IMR-90 (cell line): ENCODE measurements at regions not wholly inside any gene's neighbourhood (a gene's known extent, or its start where the extent isn't known, plus 50 kb on each side); places are given as distances from the start of the nearest gene placed in this dataset.

ENCODE experiments used
- ATAC-seq: fragments of 200-7000 bp; cut with Tn5 transposase; 2 replicates; pipeline ENCODE4 v1.9.1; 2020; ENCODE audit warnings: low read depth, mild to moderate bottlenecking, moderate library complexity
- BruUV-seq: library from RNA; stranded (reverse); fragments of 400-500 nt; replicated peaks from 2 replicates; lab custom pipeline; 2021; lab: Mats Ljungman, UMichigan
- CTCF ChIA-PET: fragments of 300-600 bp; formaldehyde crosslinking; extraction: SDS; loops from one replicate; lab custom pipeline; 2021; ENCODE audit warnings: antibody characterized with exemption; lab: Yijun Ruan, JAX
- POLR2A ChIA-PET: fragments of 300-600 bp; sonication (Branson Sonifier 250); formaldehyde crosslinking; loops from one replicate; lab custom pipeline; 2022; ENCODE audit warnings: antibody characterized with exemption; ENCODE audit not compliant: unreplicated experiment; lab: Charles Lee
- DNase-seq: peaks from one replicate; pipeline ENCODE4 v3.0.0; 2013
- H2AFZ ChIP-seq: replicated peaks from 2 replicates; pipeline ENCODE3; 2013; ENCODE audit warnings: low read length, mild to moderate bottlenecking; ENCODE audit not compliant: poor library complexity
- H2AK5ac ChIP-seq: 2 replicates; pipeline ENCODE4 v1.6.1; 2013; ENCODE audit warnings: low read depth, low read length, inconsistent platforms
- H2AK9ac ChIP-seq: replicated peaks from 2 replicates; pipeline ENCODE3; 2013; ENCODE audit warnings: mild to moderate bottlenecking, low read depth, low read length, moderate library complexity; ENCODE audit not compliant: poor library complexity
- H2BK120ac ChIP-seq: 2 replicates; pipeline ENCODE4 v1.6.1; 2013; ENCODE audit warnings: low read depth, low read length, inconsistent platforms
- H2BK15ac ChIP-seq: 3 replicates; pipeline ENCODE4 v1.6.1; 2013; ENCODE audit warnings: low read depth, low read length, inconsistent platforms
- H2BK20ac ChIP-seq: 2 replicates; pipeline ENCODE4 v1.6.1; 2013; ENCODE audit warnings: low read depth, mild to moderate bottlenecking, inconsistent platforms, low read length, moderate library complexity
- H2BK5ac ChIP-seq: 2 replicates; pipeline ENCODE4 v1.6.1; 2013; ENCODE audit warnings: mild to moderate bottlenecking, low read depth, low read length, inconsistent platforms; ENCODE audit not compliant: poor library complexity, severe bottlenecking
- H3K14ac ChIP-seq: replicated peaks from 2 replicates; pipeline ENCODE4 v1.6.1; 2013; ENCODE audit warnings: low read depth, low read length, inconsistent platforms
- H3K18ac ChIP-seq: 2 replicates; pipeline ENCODE4 v1.6.1; 2013; ENCODE audit warnings: low read depth, low read length, control low read depth
- H3K23ac ChIP-seq: 2 replicates; pipeline ENCODE4 v1.6.1; 2013; ENCODE audit warnings: low read depth, low read length, inconsistent platforms
- H3K27ac ChIP-seq: 2 replicates; pipeline ENCODE4 v1.5.1; 2013; ENCODE audit warnings: mild to moderate bottlenecking, control low read depth, low read length; ENCODE audit not compliant: insufficient read depth
- H3K27me3 ChIP-seq: 2 replicates; pipeline ENCODE4 v1.6.1; 2013; ENCODE audit warnings: low read length; ENCODE audit not compliant: control insufficient read depth, insufficient read depth
- H3K36me3 ChIP-seq: 2 replicates; pipeline ENCODE4 v1.6.1; 2013; ENCODE audit warnings: low read length, mixed read lengths; ENCODE audit not compliant: control insufficient read depth, insufficient read depth
- H3K4ac ChIP-seq: 2 replicates; pipeline ENCODE4 v1.6.1; 2013; ENCODE audit warnings: low read depth, low read length, inconsistent platforms
- H3K4me1 ChIP-seq: 2 replicates; pipeline ENCODE4 v1.6.1; 2013; ENCODE audit warnings: low read length, mixed read lengths; ENCODE audit not compliant: control insufficient read depth, insufficient read depth
- H3K4me2 ChIP-seq: 2 replicates; pipeline ENCODE4 v1.6.1; 2013; ENCODE audit warnings: low read depth, mild to moderate bottlenecking, control low read depth, low read length, moderate library complexity
- H3K4me3 ChIP-seq: 2 replicates; pipeline ENCODE4 v1.5.1; 2013; ENCODE audit warnings: low read depth, mild to moderate bottlenecking, control low read depth, low read length, moderate library complexity; ENCODE audit not compliant: insufficient read depth
- H3K56ac ChIP-seq: 2 replicates; pipeline ENCODE4 v1.6.1; 2013; ENCODE audit warnings: low read length, inconsistent platforms; ENCODE audit not compliant: insufficient read depth; ENCODE audit errors: extremely low read depth
- H3K79me1 ChIP-seq, 2 experiments: 2 replicates each; pipeline ENCODE4 v1.6.1; 2013; ENCODE audit warnings: low read length in 2 of 2, inconsistent platforms in 1 of 2, low read depth in 1 of 2
- H3K9ac ChIP-seq: 2 replicates; pipeline ENCODE4 v1.6.1; 2013; ENCODE audit warnings: low read depth, low read length, control low read depth
- H3K9me1 ChIP-seq: 2 replicates; pipeline ENCODE4 v1.6.1; 2013; ENCODE audit warnings: low read length, inconsistent platforms; ENCODE audit not compliant: insufficient read depth
- H3K9me3 ChIP-seq: 2 replicates; pipeline ENCODE4 v1.6.1; 2013; ENCODE audit warnings: low read length; ENCODE audit not compliant: control insufficient read depth, insufficient read depth
- H4K20me1 ChIP-seq: 2 replicates; pipeline ENCODE4 v1.6.1; 2013; ENCODE audit warnings: low read length, inconsistent platforms; ENCODE audit not compliant: insufficient read depth
- H4K5ac ChIP-seq: 2 replicates; pipeline ENCODE4 v1.6.1; 2013; ENCODE audit warnings: mild to moderate bottlenecking, low read depth, low read length, control low read depth
- H4K8ac ChIP-seq, 2 experiments: 2 replicates each; pipeline ENCODE4 v1.6.1; 2013; ENCODE audit warnings: low read depth in 2 of 2, low read length in 2 of 2, control low read depth in 1 of 2, inconsistent platforms in 1 of 2
- H4K91ac ChIP-seq: 2 replicates; pipeline ENCODE4 v1.6.1; 2013; ENCODE audit warnings: low read depth, low read length, inconsistent platforms; ENCODE audit not compliant: insufficient read depth
- BHLHE40 ChIP-seq: fragments of 150-350 bp; IDR thresholded peaks from 2 replicates; pipeline ENCODE4 v1.6.1; 2016; ENCODE audit warnings: mild to moderate bottlenecking, low read depth, low read length
- CEBPB ChIP-seq: IDR thresholded peaks from 2 replicates; pipeline ENCODE4 v1.6.1; 2012; ENCODE audit warnings: low read depth, low read length, improper control_type of control experiment
- CHD1 ChIP-seq: IDR thresholded peaks from 2 replicates; pipeline ENCODE4 v1.6.1; 2012; ENCODE audit warnings: low read depth, low read length, improper control_type of control experiment
- FOS ChIP-seq: fragments of 150-350 bp; IDR thresholded peaks from 2 replicates; pipeline ENCODE4 v1.6.1; 2016; ENCODE audit warnings: low read depth, low read length
- MAFK ChIP-seq: IDR thresholded peaks from 2 replicates; pipeline ENCODE4 v1.6.1; 2012; ENCODE audit warnings: low read depth, low read length, improper control_type of control experiment
- MAZ ChIP-seq: IDR thresholded peaks from 2 replicates; pipeline ENCODE4 v1.6.1; 2012; ENCODE audit warnings: low read depth, mild to moderate bottlenecking, low read length, improper control_type of control experiment, moderate library complexity, borderline replicate concordance
- MXI1 ChIP-seq: IDR thresholded peaks from 2 replicates; pipeline ENCODE4 v1.6.1; 2012; ENCODE audit warnings: low read depth, mild to moderate bottlenecking, low read length, moderate library complexity, borderline replicate concordance
- NFE2L2 ChIP-seq: fragments of 150-350 bp; IDR thresholded peaks from 2 replicates; pipeline ENCODE4 v1.6.1; 2016; ENCODE audit warnings: low read depth, mild to moderate bottlenecking, low read length
- POLR2A ChIP-seq: IDR thresholded peaks from 2 replicates; pipeline ENCODE4 v1.6.1; 2012; ENCODE audit warnings: mild to moderate bottlenecking, low read depth, low read length
- RAD21 ChIP-seq: IDR thresholded peaks from 2 replicates; pipeline ENCODE4 v1.6.1; 2012; ENCODE audit warnings: low read length, improper control_type of control experiment
- RCOR1 ChIP-seq: IDR thresholded peaks from 2 replicates; pipeline ENCODE4 v1.6.1; 2012; ENCODE audit warnings: mild to moderate bottlenecking, low read length, improper control_type of control experiment; ENCODE audit not compliant: insufficient replicate concordance
- RFX5 ChIP-seq: IDR thresholded peaks from 2 replicates; pipeline ENCODE4 v1.8.0; 2012; ENCODE audit warnings: low read depth, mild to moderate bottlenecking, low read length, moderate library complexity
- SMC3 ChIP-seq: fragments of 150-350 bp; IDR thresholded peaks from 2 replicates; pipeline ENCODE4 v1.6.1; 2016; ENCODE audit warnings: low read depth, mild to moderate bottlenecking, antibody characterized with exemption, low read length, moderate library complexity
- USF2 ChIP-seq: fragments of 150-350 bp; IDR thresholded peaks from 2 replicates; pipeline ENCODE4 v1.6.1; 2017; ENCODE audit warnings: mild to moderate bottlenecking, antibody characterized with exemption, low read length, low read depth
- whole genome bisulfite sequencing, 2 experiments: methylation state at CpG; one replicate each; pipeline versions ENCODE4 v1.1.5 to v1.1.7; 2013; ENCODE audit warnings: missing lambda C conversion rate in 2 of 2; ENCODE audit not compliant: insufficient read length in 1 of 2; ENCODE audit errors: extremely low coverage in 2 of 2; 5-methylcytosine and 5-hydroxymethylcytosine counted together
- dilution Hi-C: fragments of 300-500 bp; cut with HindIII; formaldehyde crosslinking; loops from one replicate; pipeline ENCODE4 v1.14.3; 2018; ENCODE audit warnings: low sequenced_read_pairs; ENCODE audit not compliant: unreplicated experiment
- in situ Hi-C: fragments of 300-500 bp; cut with MboI; formaldehyde crosslinking; loops from 3 replicates; pipeline ENCODE4 v1.14.3; 2019; ENCODE audit warnings: low sequenced_read_pairs, inconsistent platforms, mixed read lengths
- intact Hi-C: fragments of 100-400 bp; cut with micrococcal nuclease; formaldehyde crosslinking; loops from 2 replicates; pipeline ENCODE4 v1.10.0; 2022
- TF ChIP-seq, protein P1 (sequence below): fragments of 150-350 bp; IDR thresholded peaks from 2 replicates; pipeline ENCODE4 v1.6.1; 2016; ENCODE audit warnings: low read depth, mild to moderate bottlenecking, low read length, moderate library complexity, borderline replicate concordance
- TF ChIP-seq, protein P2 (sequence below): conservative IDR thresholded peaks from 2 replicates; pipeline ENCODE4 v1.5.1; 2012; ENCODE audit warnings: mild to moderate bottlenecking, low read depth, low read length, improper control_type of control experiment

DNA sequence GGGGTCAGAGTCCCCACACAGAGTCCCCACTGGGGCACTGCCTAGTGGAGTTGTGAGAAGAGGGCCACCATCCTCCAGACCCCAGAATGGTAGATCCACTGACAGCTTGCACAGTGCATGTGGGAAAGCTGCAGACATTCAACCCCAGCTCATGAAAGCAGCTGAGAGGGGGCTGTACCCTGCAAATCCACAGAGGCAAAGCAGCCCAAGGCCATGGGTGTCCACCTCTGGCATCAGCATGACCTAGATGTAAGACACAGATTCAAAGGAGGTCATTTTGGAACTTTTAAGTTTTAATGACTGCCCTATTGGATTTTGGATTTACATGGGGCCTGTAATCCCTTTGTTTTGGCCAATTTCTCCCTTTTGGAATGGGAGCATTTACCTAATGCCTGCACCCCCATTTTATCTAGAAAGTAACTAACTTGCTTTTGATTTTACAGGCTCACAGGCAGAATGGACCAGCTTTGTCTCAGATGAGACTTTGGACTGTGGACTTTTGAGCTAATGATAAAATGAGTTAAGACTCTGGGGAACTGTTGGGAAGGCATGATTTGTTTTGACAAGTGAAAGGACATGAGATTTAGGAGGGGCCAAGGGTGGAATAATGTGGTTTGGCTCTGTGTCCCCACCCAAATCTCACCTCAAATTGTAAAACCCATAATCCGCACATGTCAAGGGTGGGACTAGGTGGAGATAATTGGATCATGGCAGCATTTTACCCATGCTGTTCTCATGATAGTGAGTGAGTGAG is 56.3 kb upstream of the ITGA1 start:
- H3K14ac ChIP-seq = no peak overlapping the region
- H3K9me3 ChIP-seq = no peaks in the 10 kb centered on the region
- ATAC-seq (no peak), DNase-seq (no peak)
- no peaks in the 10 kb centered on the region for H3K9me1 ChIP-seq
- WGBS, 2 experiments = no CpG with 5 or more reads among the region's 1 CpG
- H2AK5ac ChIP-seq = no peak overlapping the region
- no peak overlapping the region for H3K4me2 ChIP-seq
- H4K91ac ChIP-seq = no peak overlapping the region
- no peaks in the 10 kb centered on the region for H3K36me3 ChIP-seq
- H3K4me3 ChIP-seq = no peak overlapping the region
- H3K56ac ChIP-seq = no peak overlapping the region
- dilution Hi-C loops = no loop called here
- H3K9ac ChIP-seq = no peak overlapping the region
- H2AFZ ChIP-seq = no peak overlapping the region
- H3K4ac ChIP-seq = no peak overlapping the region
- no peak overlapping the region for H3K27ac ChIP-seq
- intact Hi-C loops = no loop called here
- H3K4me1 ChIP-seq = peaks cover 2% of the 10 kb centered on the region; the same call in 1 of the 2 replicates
- no peaks in the 10 kb centered on the region for H3K79me1 ChIP-seq
- H2BK20ac ChIP-seq = no peak overlapping the region
- H2AK9ac ChIP-seq = no peak overlapping the region
- H4K8ac ChIP-seq = no peak overlapping the region
- no peak overlapping the region for H2BK5ac ChIP-seq
- no TSS peak for BruUV-seq
- H3K27me3 ChIP-seq = no peaks in the 10 kb centered on the region
- TF ChIP-seq, protein P1, sequence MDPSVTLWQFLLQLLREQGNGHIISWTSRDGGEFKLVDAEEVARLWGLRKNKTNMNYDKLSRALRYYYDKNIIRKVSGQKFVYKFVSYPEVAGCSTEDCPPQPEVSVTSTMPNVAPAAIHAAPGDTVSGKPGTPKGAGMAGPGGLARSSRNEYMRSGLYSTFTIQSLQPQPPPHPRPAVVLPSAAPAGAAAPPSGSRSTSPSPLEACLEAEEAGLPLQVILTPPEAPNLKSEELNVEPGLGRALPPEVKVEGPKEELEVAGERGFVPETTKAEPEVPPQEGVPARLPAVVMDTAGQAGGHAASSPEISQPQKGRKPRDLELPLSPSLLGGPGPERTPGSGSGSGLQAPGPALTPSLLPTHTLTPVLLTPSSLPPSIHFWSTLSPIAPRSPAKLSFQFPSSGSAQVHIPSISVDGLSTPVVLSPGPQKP = no peak
- TF ChIP-seq SMC3 (no peak), POLR2A (no peak), USF2 (no peak), NFE2L2 (no peak), RFX5 (no peak), CHD1 (no peak), RAD21 (no peak), CEBPB (no peak), RCOR1 (no peak), BHLHE40 (no peak), FOS (no peak), MXI1 (no peak), MAFK (no peak), MAZ (no peak)
- TF ChIP-seq, protein P2, sequence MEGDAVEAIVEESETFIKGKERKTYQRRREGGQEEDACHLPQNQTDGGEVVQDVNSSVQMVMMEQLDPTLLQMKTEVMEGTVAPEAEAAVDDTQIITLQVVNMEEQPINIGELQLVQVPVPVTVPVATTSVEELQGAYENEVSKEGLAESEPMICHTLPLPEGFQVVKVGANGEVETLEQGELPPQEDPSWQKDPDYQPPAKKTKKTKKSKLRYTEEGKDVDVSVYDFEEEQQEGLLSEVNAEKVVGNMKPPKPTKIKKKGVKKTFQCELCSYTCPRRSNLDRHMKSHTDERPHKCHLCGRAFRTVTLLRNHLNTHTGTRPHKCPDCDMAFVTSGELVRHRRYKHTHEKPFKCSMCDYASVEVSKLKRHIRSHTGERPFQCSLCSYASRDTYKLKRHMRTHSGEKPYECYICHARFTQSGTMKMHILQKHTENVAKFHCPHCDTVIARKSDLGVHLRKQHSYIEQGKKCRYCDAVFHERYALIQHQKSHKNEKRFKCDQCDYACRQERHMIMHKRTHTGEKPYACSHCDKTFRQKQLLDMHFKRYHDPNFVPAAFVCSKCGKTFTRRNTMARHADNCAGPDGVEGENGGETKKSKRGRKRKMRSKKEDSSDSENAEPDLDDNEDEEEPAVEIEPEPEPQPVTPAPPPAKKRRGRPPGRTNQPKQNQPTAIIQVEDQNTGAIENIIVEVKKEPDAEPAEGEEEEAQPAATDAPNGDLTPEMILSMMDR = no peak
- CTCF ChIA-PET = no interaction called here
- H2BK120ac ChIP-seq = no peak overlapping the region
- H3K18ac ChIP-seq = no peak overlapping the region
- in situ Hi-C loops = no loop called here
- no peak overlapping the region for H2BK15ac ChIP-seq
- H4K20me1 ChIP-seq = no peaks in the 10 kb centered on the region
- POLR2A ChIA-PET = no interaction called here
- no peak overlapping the region for H4K5ac ChIP-seq
- no peak overlapping the region for H3K23ac ChIP-seq
